ENCODE measurements at regions not wholly inside any gene's neighbourhood (a gene's known extent, or its start where the extent isn't known, plus 50 kb on each side); places are given as distances from the start of the nearest gene placed in this dataset.

GRCh38 chr6:167697316-167697715, 129.4 kb upstream of the AFDN start:
- TF ChIP-seq EZH2 (IDR thresholded peaks at IDR 0.05; ENCODE audit: borderline replicate concordance, low read length), result no peak
- TF ChIP-seq CTCF (IDR thresholded peaks at IDR 0.05; ENCODE audit: low read length), result no peak

All from OCI-LY1 (cell line).